ENCODE measurements at regions not wholly inside any gene's neighbourhood (a gene's known extent, or its start where the extent isn't known, plus 50 kb on each side); places are given as distances from the start of the nearest gene placed in this dataset.

DNA sequence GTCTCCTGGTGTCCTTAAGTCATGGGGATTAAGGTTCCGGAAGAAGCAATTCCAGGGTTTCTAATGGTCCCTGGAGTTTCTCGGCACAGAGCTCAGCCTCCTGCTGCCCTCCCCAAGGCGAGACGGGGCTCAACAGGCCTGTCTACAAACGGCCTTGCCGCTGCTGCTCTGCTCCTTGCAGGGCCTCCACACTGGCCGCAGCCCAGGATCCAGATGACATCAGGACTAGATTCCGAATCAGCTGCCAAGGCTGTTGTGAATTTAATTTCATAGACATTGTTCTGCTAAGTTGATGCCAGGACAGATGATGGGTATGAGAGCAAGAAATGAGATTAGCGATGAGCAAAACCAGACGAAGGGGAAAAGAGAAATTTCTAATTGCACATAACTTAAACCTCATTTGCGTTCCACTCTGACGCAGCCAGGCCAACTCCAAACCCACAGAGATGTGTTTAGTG, 103.6 kb upstream of the BACE2 start:
- Mint-ChIP-seq H3K27ac (no peak overlapping the region), H3K36me3 (ENCODE audit: low read depth) (no peaks in the 10 kb centered on the region), H3K4me1 (ENCODE audit: low read depth) (peaks cover 8% of the 10 kb centered on the region), H3K27me3 (peaks cover 56% of the 10 kb centered on the region), H3K9me3 (no peaks in the 10 kb centered on the region), H3K4me3 (no peak overlapping the region)
- Histone ChIP-seq H3K27me3 (ENCODE audit: control insufficient read depth in 1 of 2, insufficient read depth in 2 of 2, low read length in 2 of 2) (peaks cover 18 to 28% of the 10 kb centered on the region in 2 experiments), H3K9me3 (ENCODE audit: control insufficient read depth in 1 of 2, insufficient read depth in 1 of 2, low read length in 2 of 2) (no peaks in the 10 kb centered on the region), H3K36me3 (ENCODE audit: insufficient read depth, low read length) (no peaks in the 10 kb centered on the region), H3K4me3 (ENCODE audit: low read length) (no peak overlapping the region), H3K27ac (ENCODE audit: low read depth in 1 of 2, low read length in 2 of 2) (no peak overlapping the region), H3K4me1 (ENCODE audit: insufficient read depth, low read length) (peaks cover 7% of the 10 kb centered on the region)
- intact Hi-C loops (cut with DNase I, micrococcal nuclease): no loop called here
- ChIA-PET CTCF (no interaction called here), POLR2A (no interaction called here)
- DNase-seq: no peak
- no peak for ATAC-seq (ENCODE audit: poor library complexity)
- no peak for TF ChIP-seq CTCF (IDR thresholded peaks at IDR 0.05)

GRCh38 chr21:41064951-41065350, 103.0 kb upstream of the BACE2 start:
- DNase-seq: no peak
- H3K27ac Mint-ChIP-seq: no peak overlapping the region
- no peaks in the 10 kb centered on the region for H3K36me3 Mint-ChIP-seq (ENCODE audit: low read depth)
- no peak overlapping the region for H3K4me3 Mint-ChIP-seq
- peaks cover 8% of the 10 kb centered on the region for H3K4me1 Mint-ChIP-seq (ENCODE audit: low read depth)
- Histone ChIP-seq H3K27ac (ENCODE audit: low read depth in 1 of 2, low read length in 2 of 2) (no peak overlapping the region), H3K4me1 (ENCODE audit: insufficient read depth, low read length) (peaks cover 7% of the 10 kb centered on the region), H3K36me3 (ENCODE audit: insufficient read depth, low read length) (no peaks in the 10 kb centered on the region), H3K4me3 (ENCODE audit: low read length) (no peak overlapping the region), H3K9me3 (ENCODE audit: control insufficient read depth in 1 of 2, insufficient read depth in 1 of 2, low read length in 2 of 2) (no peaks in the 10 kb centered on the region), H3K27me3 (ENCODE audit: control insufficient read depth in 1 of 2, insufficient read depth in 2 of 2, low read length in 2 of 2) (peaks cover 18 to 30% of the 10 kb centered on the region in 2 experiments)
- H3K27me3 Mint-ChIP-seq: peaks cover 57% of the 10 kb centered on the region
- no peaks in the 10 kb centered on the region for H3K9me3 Mint-ChIP-seq
- POLR2A ChIA-PET: no interaction called here
- intact Hi-C loops (cut with DNase I, micrococcal nuclease): loop anchor here (5.0 kb wide), 1 partner anchor 923 kb away; no protein-coding TSS in a partner anchor
- CTCF ChIA-PET: no interaction called here
- TF ChIP-seq CTCF (IDR thresholded peaks at IDR 0.05): no peak
- ATAC-seq (ENCODE audit: poor library complexity): no peak

- Histone ChIP-seq H3K9me3 (ENCODE audit: control insufficient read depth in 1 of 2, insufficient read depth in 1 of 2, low read length in 2 of 2) (no peaks in the 10 kb centered on the region), H3K27ac (ENCODE audit: low read depth in 1 of 2, low read length in 2 of 2) (no peak overlapping the region), H3K27me3 (ENCODE audit: control insufficient read depth in 1 of 2, insufficient read depth in 2 of 2, low read length in 2 of 2) (peaks cover 18 to 30% of the 10 kb centered on the region in 2 experiments), H3K4me3 (ENCODE audit: low read length) (no peak overlapping the region), H3K4me1 (ENCODE audit: insufficient read depth, low read length) (peaks cover 7% of the 10 kb centered on the region), H3K36me3 (ENCODE audit: insufficient read depth, low read length) (no peaks in the 10 kb centered on the region)
- Mint-ChIP-seq H3K27ac (no peak overlapping the region), H3K9me3 (no peaks in the 10 kb centered on the region), H3K4me3 (no peak overlapping the region), H3K27me3 (peaks cover 53% of the 10 kb centered on the region), H3K4me1 (ENCODE audit: low read depth) (peaks cover 8% of the 10 kb centered on the region), H3K36me3 (ENCODE audit: low read depth) (no peaks in the 10 kb centered on the region)
- CTCF ChIA-PET: no interaction called here
- TF ChIP-seq CTCF (IDR thresholded peaks at IDR 0.05): no peak
- no peak for ATAC-seq (ENCODE audit: poor library complexity)
- intact Hi-C loops (cut with DNase I, micrococcal nuclease): loop anchor here (5.0 kb wide), 1 partner anchor 923 kb away; no protein-coding TSS in a partner anchor
- POLR2A ChIA-PET: no interaction called here
- no peak for DNase-seq
Observed at GRCh38 chr21:41065539-41065938, 102.4 kb upstream of the BACE2 start.

Measured in CD4-positive, alpha-beta T cell (primary cell).